Heart left ventricle (tissue), 13 donors: ENCODE measurements at regions not wholly inside any gene's neighbourhood (a gene's known extent, or its start where the extent isn't known, plus 50 kb on each side); places are given as distances from the start of the nearest gene placed in this dataset.

Experiments used
- CTCF ChIP-seq, 12 donors: fragments of 200-600 bp; sonication (generic) in 4 of 12; IDR thresholded peaks; one replicate each; pipeline versions ENCODE4 v1.5.0 to v1.8.0; 2018 to 2022; ENCODE audit warnings: antibody characterized with exemption in 12 of 12, mild to moderate bottlenecking in 5 of 12
- POLR2A ChIP-seq, 2 donors: fragments of 450-650 bp; IDR thresholded peaks; one replicate each; pipeline ENCODE4 v1.6.1; 2017; ENCODE audit warnings: antibody characterized with exemption in 2 of 2, mild to moderate bottlenecking in 2 of 2, moderate library complexity in 2 of 2
- donor health status: ischemic (EF 13 %, LVEDD 7.1; RV severe dilation, severe dysfunction).
- donor health status: DM: no; HTN: yes; CAD: no.
- donor health status: DM: no; HTN: no; CAD: no.
- donor health status: ischemic (EF 25% LVEDD 6.9; RV normal size, moderate dysfunction).
- donor health status: ischemic (EF 25% LVEDD 5.7; RV mildly dilated, moderate dysfunction).
- donor health status: ischemic (EF 35%, LVEDD 5.7; RV mildly dilated, moderate dysfunction).
- donor health status: nonischemic (EF 11% LVEDD 7.7; RV severe dilation, severe dysfunction).
- donor health status: DM: yes; HTN: yes; CAD: no.
- donor health status: PGD.
- donor health status: ischemic (EF 29% LVEDD 5.4; RV normal size, mild dysfunction).
- donor health status: nonischemic (EF 23%, LVEDD 6.1; RV moderate dilation, normal function).

- TF ChIP-seq CTCF (IDR thresholded peaks at IDR 0.05) (no peak), POLR2A (IDR thresholded peaks at IDR 0.05) (no peak)
These were observed 62.2 kb upstream of the BMP2 start for GRCh38 chr20:6705106-6705766.
